K562 (cell line): ENCODE measurements at regions not wholly inside any gene's neighbourhood (a gene's known extent, or its start where the extent isn't known, plus 50 kb on each side); places are given as distances from the start of the nearest gene placed in this dataset.

Experiments used
- ATAC-seq: fragments of 200-7000 bp; cut with Tn5 transposase; 3 replicates; pipeline ENCODE4 v1.9.1; 2020; ENCODE audit warnings: moderate library complexity
- BruUV-seq: library from RNA; stranded (reverse); fragments of 400-500 nt; replicated peaks from 2 replicates; lab custom pipeline; 2021; lab: Mats Ljungman, UMichigan
- CTCF ChIA-PET: fragments of 300-600 bp; formaldehyde crosslinking; extraction: SDS; loops from one replicate; lab custom pipeline; 2021; ENCODE audit warnings: low intra/inter-chr PET ratio; lab: Yijun Ruan, JAX
- POLR2A ChIA-PET: fragments of 300-600, 350-650 bp; sonication (Branson Sonifier 250); formaldehyde crosslinking; extraction: SDS; loops from one replicate; lab custom pipeline; 2021; ENCODE audit warnings: antibody characterized with exemption, inconsistent platforms; lab: Yijun Ruan, JAX
- DNase-seq, 4 experiments: peaks; one replicate each; pipeline versions ENCODE4 v3.0.0 to v3.0.0-alpha.2; 2011 to 2018; ENCODE audit warnings: low spot score in 3 of 4, mixed read lengths in 3 of 4; ENCODE audit errors: extremely low read depth in 1 of 4
- FAIRE-seq: peaks from 2 replicates; lab custom pipeline; 2011; peaks lifted over from hg19 to GRCh38; lab: Jason Lieb, UNC
- H2AFZ ChIP-seq: 2 replicates; pipeline ENCODE4 v1.6.0; 2011; ENCODE audit warnings: low read depth, low read length, control low read depth, inconsistent platforms
- H3K27ac ChIP-seq: fragments of 200-600 bp; 3 replicates; pipeline ENCODE4 v1.8.0; 2011; ENCODE audit warnings: low read depth, mild to moderate bottlenecking, control low read depth, inconsistent platforms, low read length, moderate library complexity, mixed read lengths; ENCODE audit errors: extremely low read depth
- H3K27me3 ChIP-seq, 2 experiments: fragments of 300-600 bp in 1 of 2; 2 replicates in 1 of 2; 3 replicates in 1 of 2; pipeline versions ENCODE4 v1.6.0 to v1.8.0; 2011; ENCODE audit warnings: inconsistent platforms in 2 of 2, low read length in 2 of 2, mild to moderate bottlenecking in 1 of 2, mixed read lengths in 1 of 2, moderate library complexity in 1 of 2; ENCODE audit not compliant: control insufficient read depth in 2 of 2, insufficient read depth in 2 of 2
- H3K36me3 ChIP-seq: fragments of 300-600 bp; 3 replicates; pipeline ENCODE4 v1.8.0; 2011; ENCODE audit warnings: mild to moderate bottlenecking, low read length, inconsistent platforms; ENCODE audit not compliant: control insufficient read depth, insufficient read depth
- H3K4me1 ChIP-seq, 2 experiments: fragments of 200-600 bp in 1 of 2; replicated peaks in 1 of 2; 2 replicates in 1 of 2; 3 replicates in 1 of 2; pipeline versions ENCODE4 v1.5.1 to v1.8.0; 2011; ENCODE audit warnings: inconsistent platforms in 2 of 2, low read length in 2 of 2, mild to moderate bottlenecking in 1 of 2, mixed read lengths in 1 of 2, moderate library complexity in 1 of 2; ENCODE audit not compliant: control insufficient read depth in 2 of 2, insufficient read depth in 2 of 2
- H3K4me2 ChIP-seq: 2 replicates; pipeline ENCODE4 v1.6.1; 2011; ENCODE audit warnings: low read length, control low read depth, inconsistent platforms, mixed read lengths; ENCODE audit not compliant: insufficient read depth
- H3K4me3 ChIP-seq: fragments of 200-600 bp; sonication (generic), shearing (Covaris generic); 2 replicates; pipeline ENCODE4 v1.5.1; 2016; ENCODE audit warnings: control low read depth, inconsistent platforms
- H3K79me2 ChIP-seq: fragments of 200-600 bp; 3 replicates; pipeline ENCODE4 v1.8.0; 2011; ENCODE audit warnings: low read length, inconsistent platforms; ENCODE audit not compliant: control insufficient read depth, insufficient read depth
- H3K9ac ChIP-seq, 2 experiments: 2 replicates each; pipeline versions ENCODE4 v1.6.0 to v1.6.1; 2011; ENCODE audit warnings: low read depth in 2 of 2, low read length in 2 of 2, control low read depth in 1 of 2, inconsistent platforms in 1 of 2, mild to moderate bottlenecking in 1 of 2, mixed read lengths in 1 of 2; ENCODE audit not compliant: insufficient read depth in 1 of 2
- H3K9me1 ChIP-seq: one replicate; pipeline ENCODE4 v1.6.0; 2011; ENCODE audit warnings: inconsistent platforms, mild to moderate bottlenecking, low read length, moderate library complexity; ENCODE audit not compliant: control insufficient read depth, insufficient read depth
- H3K9me3 ChIP-seq: replicated peaks from 2 replicates; pipeline ENCODE4 v1.5.1; 2011; ENCODE audit warnings: low read depth, low read length, inconsistent platforms; ENCODE audit not compliant: control insufficient read depth, insufficient read depth
- H4K20me1 ChIP-seq: replicated peaks from 2 replicates; pipeline ENCODE4 v1.6.1; 2011; ENCODE audit warnings: low read length, inconsistent platforms, mixed read lengths; ENCODE audit not compliant: control insufficient read depth, insufficient read depth
- ATF7 ChIP-seq: fragments of 450-650 bp; IDR thresholded peaks from 2 replicates; pipeline ENCODE4 v1.7.1; 2014; ENCODE audit warnings: mild to moderate bottlenecking, moderate library complexity
- DNMT1 ChIP-seq: fragments of 450-650 bp; IDR thresholded peaks from 2 replicates; pipeline ENCODE4 v1.6.1; 2016; ENCODE audit warnings: antibody characterized with exemption, mild to moderate bottlenecking
- ERF ChIP-seq: fragments of 450-650 bp; formaldehyde crosslinking; IDR thresholded peaks from 2 replicates; pipeline ENCODE4 v1.4.0; 2020; ENCODE audit warnings: mild to moderate bottlenecking, mixed read lengths
- GTF2F1 ChIP-seq: IDR thresholded peaks from 2 replicates; pipeline ENCODE4 v1.6.1; 2011; ENCODE audit warnings: low read depth, low read length, improper control_type of control experiment
- PURB ChIP-seq: sonication (generic); formaldehyde crosslinking; IDR thresholded peaks from 2 replicates; pipeline ENCODE4 v1.9.0; 2021; ENCODE audit warnings: low read depth, mild to moderate bottlenecking, missing genetic modification reagents
- RB1 ChIP-seq: fragments of 450-650 bp; IDR thresholded peaks from 2 replicates; pipeline ENCODE4 v1.6.1; 2017; ENCODE audit warnings: low read depth, mild to moderate bottlenecking
- SMARCC2 ChIP-seq: fragments of 450-650 bp; IDR thresholded peaks from 2 replicates; pipeline ENCODE4 v1.6.1; 2017; ENCODE audit warnings: antibody characterized with exemption, moderate library complexity, mild to moderate bottlenecking, low read depth
- STAT6 ChIP-seq: sonication (generic); formaldehyde crosslinking; IDR thresholded peaks from 2 replicates; pipeline ENCODE4 v1.8.1; 2023; ENCODE audit warnings: mild to moderate bottlenecking, missing genetic modification reagents
- ZEB2 ChIP-seq: fragments of 450-650 bp; IDR thresholded peaks from 2 replicates; pipeline ENCODE4 v1.6.1; 2016
- ZNF695 ChIP-seq: fragments of 450-650 bp; formaldehyde crosslinking; IDR thresholded peaks from 2 replicates; pipeline ENCODE4 v1.4.0; 2020; ENCODE audit warnings: mild to moderate bottlenecking, moderate library complexity
- WGBS: fragments of 100-300 bp; shearing (Covaris generic); methylation state at CpG from one replicate; pipeline ENCODE4 v1.1.6; 2016; ENCODE audit warnings: low coverage, mixed read lengths; ENCODE audit not compliant: insufficient coverage; ENCODE audit errors: missing lambda C conversion rate; 5-methylcytosine and 5-hydroxymethylcytosine counted together
- in situ Hi-C: fragments of 300-500 bp; cut with MboI; formaldehyde crosslinking; loops from 4 replicates; pipeline ENCODE4 v1.15.0; 2018; ENCODE audit warnings: inconsistent platforms, mixed read lengths
- intact Hi-C: fragments of 100-400 bp; cut with micrococcal nuclease; formaldehyde crosslinking; loops from 2 replicates; pipeline ENCODE4 v1.14.2; 2022
- TF ChIP-seq, protein P1 (sequence below): fragments of 250-450 bp; sonication (Bioruptor Pico); IDR thresholded peaks from 2 replicates; pipeline ENCODE4 v1.8.0; 2022; ENCODE audit warnings: moderate library complexity, mild to moderate bottlenecking, inconsistent platforms

DNA sequence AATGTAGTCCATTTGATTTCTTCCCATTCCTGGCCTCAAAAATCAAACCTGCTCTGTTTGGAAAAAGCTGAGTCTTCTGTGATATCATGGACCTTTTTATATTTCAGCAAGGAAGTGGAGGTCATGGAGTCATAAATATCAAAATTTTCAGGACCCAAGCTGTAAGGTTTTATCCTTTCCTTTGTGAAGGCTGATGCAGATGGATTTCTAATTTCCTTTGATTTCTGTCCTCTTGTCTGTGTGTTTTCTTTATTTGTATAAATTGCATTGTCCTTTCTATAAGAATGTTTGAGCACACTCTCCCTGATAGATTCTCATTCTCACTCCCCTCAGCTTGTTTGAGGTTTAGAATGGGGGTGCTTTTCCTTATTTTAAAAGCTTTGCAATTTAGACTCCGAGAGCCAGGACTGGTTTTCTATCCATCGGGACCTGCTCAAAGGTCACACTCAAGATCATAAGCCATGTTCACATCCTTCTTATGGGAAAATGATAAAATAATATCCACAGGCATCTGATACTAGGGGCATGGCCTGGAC, 127.4 kb upstream of the TMEM161B start:
- intact Hi-C loops (no loop called here), in situ Hi-C loops (no loop called here)
- no TSS peak for BruUV-seq
- no peak for TF ChIP-seq ZNF695 (CRISPR knock-in tag)
- TF ChIP-seq STAT6 = no peak
- TF ChIP-seq GTF2F1 = no peak
- TF ChIP-seq PURB = no peak
- TF ChIP-seq ATF7 = no peak
- TF ChIP-seq RB1 = no peak
- no peak for TF ChIP-seq ERF (CRISPR knock-in tag)
- TF ChIP-seq, protein P1, sequence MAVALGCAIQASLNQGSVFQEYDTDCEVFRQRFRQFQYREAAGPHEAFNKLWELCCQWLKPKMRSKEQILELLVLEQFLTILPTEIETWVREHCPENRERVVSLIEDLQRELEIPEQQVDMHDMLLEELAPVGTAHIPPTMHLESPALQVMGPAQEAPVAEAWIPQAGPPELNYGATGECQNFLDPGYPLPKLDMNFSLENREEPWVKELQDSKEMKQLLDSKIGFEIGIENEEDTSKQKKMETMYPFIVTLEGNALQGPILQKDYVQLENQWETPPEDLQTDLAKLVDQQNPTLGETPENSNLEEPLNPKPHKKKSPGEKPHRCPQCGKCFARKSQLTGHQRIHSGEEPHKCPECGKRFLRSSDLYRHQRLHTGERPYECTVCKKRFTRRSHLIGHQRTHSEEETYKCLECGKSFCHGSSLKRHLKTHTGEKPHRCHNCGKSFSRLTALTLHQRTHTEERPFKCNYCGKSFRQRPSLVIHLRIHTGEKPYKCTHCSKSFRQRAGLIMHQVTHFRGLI = no peak
- no peak for TF ChIP-seq DNMT1
- TF ChIP-seq ZEB2 = no peak
- no peak for TF ChIP-seq SMARCC2
- Histone ChIP-seq H3K27me3 (no peaks in the 10 kb centered on the region), H3K4me1 (no peaks in the 10 kb centered on the region; a peak in 1 of 5 replicates), H2AFZ (no peak overlapping the region), H3K79me2 (no peaks in the 10 kb centered on the region), H3K9me1 (no peaks in the 10 kb centered on the region), H3K36me3 (no peaks in the 10 kb centered on the region), H3K9ac (no peak overlapping the region), H4K20me1 (no peaks in the 10 kb centered on the region), H3K4me3 (no peak overlapping the region), H3K4me2 (no peak overlapping the region), H3K27ac (no peak overlapping the region), H3K9me3 (no peaks in the 10 kb centered on the region)
- CTCF ChIA-PET = no interaction called here
- POLR2A ChIA-PET = interaction anchor here (1.7 kb wide), 1 partner anchor 11 kb away, joined by 3 read pairs; no protein-coding TSS in a partner anchor
- no peak for DNase-seq
- FAIRE-seq = no peak
- WGBS = 0% methylated on average over 2 of the region's 2 CpGs
- ATAC-seq = no peak
